ENCODE measurements at regions not wholly inside any gene's neighbourhood (a gene's known extent, or its start where the extent isn't known, plus 50 kb on each side); places are given as distances from the start of the nearest gene placed in this dataset.

DNA sequence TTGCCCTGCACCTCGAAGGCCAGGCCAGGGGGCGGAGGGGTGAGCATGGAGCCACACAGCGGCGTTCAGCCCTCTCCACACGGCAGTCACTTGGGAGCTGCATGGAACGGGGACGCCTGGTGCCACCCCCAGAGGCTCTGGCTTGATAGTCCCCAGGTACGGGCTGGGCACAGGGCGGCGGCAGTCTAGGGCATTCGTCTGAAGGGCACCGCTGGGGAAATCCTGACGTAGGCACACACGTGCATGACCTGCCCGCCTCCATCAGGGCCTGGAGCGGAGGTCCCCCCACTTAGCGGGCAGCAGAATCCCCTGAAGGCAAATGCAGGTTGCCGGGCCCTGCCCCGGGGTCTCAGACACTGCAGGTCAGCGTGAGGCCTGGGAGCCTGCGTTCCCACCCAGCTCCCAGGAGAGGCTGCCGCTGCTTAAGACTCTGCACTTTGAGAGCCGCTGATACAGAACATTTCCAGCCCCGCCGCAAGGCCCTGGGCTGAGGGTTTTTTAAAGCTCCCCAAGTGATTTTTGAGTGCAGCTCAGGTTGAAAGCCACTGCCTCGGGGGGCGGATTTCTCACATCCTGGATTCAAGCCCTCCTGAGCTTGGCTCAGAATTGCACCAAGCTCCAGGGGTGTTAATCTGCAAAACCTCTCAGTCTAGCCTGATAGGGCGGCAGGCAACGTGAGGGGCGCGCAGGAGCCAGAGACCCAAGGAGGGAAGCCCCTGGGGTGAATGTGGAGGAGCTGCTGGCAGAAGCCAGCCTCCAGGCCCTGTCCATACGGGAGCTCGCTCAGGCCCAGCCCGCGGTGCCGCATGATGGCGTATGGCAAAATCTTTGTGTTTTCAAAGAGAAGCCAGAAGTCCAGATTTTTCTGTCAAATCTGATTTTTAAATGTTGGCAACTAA, 182.3 kb upstream of the GSE1 start:
- TF ChIP-seq TAF1 (IDR thresholded peaks at IDR 0.05; ENCODE audit: borderline replicate concordance, insufficient read depth, low read length) (no peak), POLR2AphosphoS5 (IDR thresholded peaks at IDR 0.05; ENCODE audit: low read depth, low read length) (no peak), SIN3A (IDR thresholded peaks at IDR 0.05; ENCODE audit: borderline replicate concordance, insufficient read depth, low read length) (no peak), FOXP2 (optimal IDR thresholded peaks at IDR 0.05; ENCODE audit: borderline replicate concordance, extremely low read depth, extremely low read length, insufficient read depth) (no peak)
- TF ChIP-seq, protein P1, sequence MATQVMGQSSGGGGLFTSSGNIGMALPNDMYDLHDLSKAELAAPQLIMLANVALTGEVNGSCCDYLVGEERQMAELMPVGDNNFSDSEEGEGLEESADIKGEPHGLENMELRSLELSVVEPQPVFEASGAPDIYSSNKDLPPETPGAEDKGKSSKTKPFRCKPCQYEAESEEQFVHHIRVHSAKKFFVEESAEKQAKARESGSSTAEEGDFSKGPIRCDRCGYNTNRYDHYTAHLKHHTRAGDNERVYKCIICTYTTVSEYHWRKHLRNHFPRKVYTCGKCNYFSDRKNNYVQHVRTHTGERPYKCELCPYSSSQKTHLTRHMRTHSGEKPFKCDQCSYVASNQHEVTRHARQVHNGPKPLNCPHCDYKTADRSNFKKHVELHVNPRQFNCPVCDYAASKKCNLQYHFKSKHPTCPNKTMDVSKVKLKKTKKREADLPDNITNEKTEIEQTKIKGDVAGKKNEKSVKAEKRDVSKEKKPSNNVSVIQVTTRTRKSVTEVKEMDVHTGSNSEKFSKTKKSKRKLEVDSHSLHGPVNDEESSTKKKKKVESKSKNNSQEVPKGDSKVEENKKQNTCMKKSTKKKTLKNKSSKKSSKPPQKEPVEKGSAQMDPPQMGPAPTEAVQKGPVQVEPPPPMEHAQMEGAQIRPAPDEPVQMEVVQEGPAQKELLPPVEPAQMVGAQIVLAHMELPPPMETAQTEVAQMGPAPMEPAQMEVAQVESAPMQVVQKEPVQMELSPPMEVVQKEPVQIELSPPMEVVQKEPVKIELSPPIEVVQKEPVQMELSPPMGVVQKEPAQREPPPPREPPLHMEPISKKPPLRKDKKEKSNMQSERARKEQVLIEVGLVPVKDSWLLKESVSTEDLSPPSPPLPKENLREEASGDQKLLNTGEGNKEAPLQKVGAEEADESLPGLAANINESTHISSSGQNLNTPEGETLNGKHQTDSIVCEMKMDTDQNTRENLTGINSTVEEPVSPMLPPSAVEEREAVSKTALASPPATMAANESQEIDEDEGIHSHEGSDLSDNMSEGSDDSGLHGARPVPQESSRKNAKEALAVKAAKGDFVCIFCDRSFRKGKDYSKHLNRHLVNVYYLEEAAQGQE (IDR thresholded peaks at IDR 0.05; ENCODE audit: insufficient read depth in 1 of 2, low read depth in 2 of 2, low read length in 2 of 2): no peak
